SIG-M5 treated with dmso at 0.1 percent for 504 hours (cell line): ENCODE measurements at regions not wholly inside any gene's neighbourhood (a gene's known extent, or its start where the extent isn't known, plus 50 kb on each side); places are given as distances from the start of the nearest gene placed in this dataset.

Experiments
- DNase-seq: peaks from one replicate; lab custom pipeline; 2025; ENCODE audit not compliant: unreplicated experiment; lab: John Stamatoyannopoulos, UW

- no peak for DNase-seq
These were observed 205.4 kb upstream of the CDH2 start for GRCh38 chr18:28382215-28382879.

- no peak for DNase-seq
These were observed 195.3 kb upstream of the CDH2 start for GRCh38 chr18:28372186-28372585.

- no peak for DNase-seq
These were observed 189.7 kb upstream of the CDH2 start for GRCh38 chr18:28366676-28367075.

GRCh38 chr18:28365411-28365831, 188.5 kb upstream of the CDH2 start:
- no peak for DNase-seq

- DNase-seq, result no peak
These were observed 186.2 kb upstream of the CDH2 start for GRCh38 chr18:28363124-28363523.

GRCh38 chr18:28359176-28359575, 182.2 kb upstream of the CDH2 start:
- no peak for DNase-seq

- DNase-seq, result no peak
These were observed 181.0 kb upstream of the CDH2 start for GRCh38 chr18:28357766-28358401.

GRCh38 chr18:28350821-28351220, 173.9 kb upstream of the CDH2 start:
- no peak for DNase-seq

GRCh38 chr18:28342231-28342630, 165.3 kb upstream of the CDH2 start:
- no peak for DNase-seq

- DNase-seq, result no peak
These were observed 161.4 kb upstream of the CDH2 start for GRCh38 chr18:28338316-28338715.

GRCh38 chr18:28334516-28334915, 157.6 kb upstream of the CDH2 start:
- no peak for DNase-seq

GRCh38 chr18:28332071-28332470, 155.1 kb upstream of the CDH2 start:
- no peak for DNase-seq

- DNase-seq, result no peak
These were observed 154.6 kb upstream of the CDH2 start for GRCh38 chr18:28331551-28331950.

- no peak for DNase-seq
These were observed 136.7 kb upstream of the CDH2 start for GRCh38 chr18:28313602-28314001.

GRCh38 chr18:28288784-28289183, 111.9 kb upstream of the CDH2 start:
- DNase-seq, result no peak

- DNase-seq, result no peak
These were observed 110.2 kb upstream of the CDH2 start for GRCh38 chr18:28287146-28287545.

- no peak for DNase-seq
These were observed 107.2 kb upstream of the CDH2 start for GRCh38 chr18:28284132-28284531.

GRCh38 chr18:28281400-28281799, 104.5 kb upstream of the CDH2 start:
- no peak for DNase-seq

- DNase-seq, result no peak
These were observed 92.8 kb upstream of the CDH2 start for GRCh38 chr18:28269750-28270149.

GRCh38 chr18:28267878-28268625, 91.1 kb upstream of the CDH2 start:
- DNase-seq, result no peak

GRCh38 chr18:28267276-28267675, 90.3 kb upstream of the CDH2 start:
- DNase-seq, result no peak

GRCh38 chr18:28256166-28256565, 79.2 kb upstream of the CDH2 start:
- no peak for DNase-seq
